GM18505 (cell line): ENCODE measurements at regions not wholly inside any gene's neighbourhood (a gene's known extent, or its start where the extent isn't known, plus 50 kb on each side); places are given as distances from the start of the nearest gene placed in this dataset.

Experiments
- ATAC-seq: cut with Tn5 transposase; IDR thresholded peaks from one replicate; pipeline ENCODE4 v1.9.1; 2021; ENCODE audit not compliant: unreplicated experiment
- POLR2A ChIP-seq: IDR thresholded peaks from 4 replicates; pipeline ENCODE4 v1.6.1; 2011; ENCODE audit warnings: borderline replicate concordance; ENCODE audit not compliant: insufficient read depth, insufficient read length; ENCODE audit errors: extremely low read depth

- ATAC-seq = no peak
- TF ChIP-seq POLR2A = no peak
These were observed 55.4 kb upstream of the FAM3C start for GRCh38 chr7:121451367-121452094.

- no peak for TF ChIP-seq POLR2A
- no peak for ATAC-seq
These were observed 54.6 kb upstream of the FAM3C start for GRCh38 chr7:121450631-121451198.

- TF ChIP-seq POLR2A = no peak
- ATAC-seq = no peak
These were observed 53.7 kb upstream of the FAM3C start for GRCh38 chr7:121449735-121450240.

- no peak for ATAC-seq
- TF ChIP-seq POLR2A = no peak
These were observed 53.2 kb upstream of the FAM3C start for GRCh38 chr7:121449329-121449728.

- no peak for TF ChIP-seq POLR2A
- no peak for ATAC-seq
These were observed 52.3 kb upstream of the FAM3C start for GRCh38 chr7:121448429-121448828.

GRCh38 chr7:121447911-121448300 lies 51.8 kb upstream of the FAM3C start:
- no peak for TF ChIP-seq POLR2A
- ATAC-seq = no peak

DNA sequence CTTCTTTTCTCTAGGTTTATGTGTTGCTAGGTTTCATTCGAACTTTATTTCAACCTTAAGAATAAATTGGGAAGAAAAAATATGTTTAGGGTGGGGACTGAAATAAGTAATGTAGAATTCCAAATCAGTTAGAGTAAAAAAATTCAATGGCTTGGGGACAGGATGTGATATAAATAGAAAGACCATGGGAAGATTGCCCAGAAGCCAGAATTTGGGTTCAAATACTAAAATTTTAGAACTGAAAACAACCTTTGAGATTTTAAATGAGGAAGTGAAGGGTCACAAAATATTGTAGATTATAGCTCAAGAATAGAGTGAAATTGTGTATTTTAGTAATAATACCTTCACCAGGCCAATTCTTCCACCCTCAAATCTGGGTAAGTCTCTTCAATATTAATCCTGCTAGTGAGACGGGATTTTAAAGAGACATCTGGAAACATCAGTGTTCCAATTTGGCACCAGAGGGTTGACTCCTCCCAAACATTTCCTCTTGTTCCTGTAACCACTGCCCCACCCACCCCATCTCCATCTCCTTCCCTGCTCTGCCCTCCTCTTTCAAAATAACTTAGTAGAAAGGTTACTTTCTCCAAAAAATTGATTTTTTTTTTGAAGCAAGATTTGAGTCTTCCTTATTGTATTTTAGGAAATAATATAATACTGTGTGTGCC lies 51.3 kb upstream of the FAM3C start:
- ATAC-seq = no peak
- no peak for TF ChIP-seq POLR2A

- no peak for ATAC-seq
- TF ChIP-seq POLR2A = no peak
These were observed 50.4 kb upstream of the FAM3C start for GRCh38 chr7:121446526-121446925.
